Skeletal muscle cell (primary cell): ENCODE measurements at regions not wholly inside any gene's neighbourhood (a gene's known extent, or its start where the extent isn't known, plus 50 kb on each side); places are given as distances from the start of the nearest gene placed in this dataset.
A peak's percentile ranks its signal among the peaks of the same experiment; 100 is the strongest.

Source experiments
- DNase-seq: peaks from one replicate; pipeline ENCODE4 v3.0.0-alpha.2; 2010; ENCODE audit warnings: low read depth
- H3K4me3 ChIP-seq: 2 replicates; pipeline ENCODE4 v1.5.1; 2011; ENCODE audit warnings: low read depth, mild to moderate bottlenecking, control low read depth, low read length, moderate library complexity

- DNase-seq, result no peak
- no peak overlapping the region for H3K4me3 ChIP-seq
Measured at GRCh38 chr5:165477546-165477945, 1972.1 kb downstream of the MAT2B start.

GRCh38 chr5:165495829-165496380, 1990.5 kb downstream of the MAT2B start:
- DNase-seq, result peak; percentile 0
- no peak overlapping the region for H3K4me3 ChIP-seq

- DNase-seq, result no peak
- H3K4me3 ChIP-seq, result no peak overlapping the region
Measured at GRCh38 chr5:165497707-165498106, 1992.3 kb downstream of the MAT2B start.

GRCh38 chr5:165502893-165503691, 1997.7 kb downstream of the MAT2B start:
- no peak for DNase-seq
- no peak overlapping the region for H3K4me3 ChIP-seq

GRCh38 chr5:165504674-165505073, 1999.3 kb downstream of the MAT2B start:
- H3K4me3 ChIP-seq, result no peak overlapping the region

GRCh38 chr5:165508286-165508685, 2002.9 kb downstream of the MAT2B start:
- DNase-seq, result no peak
- H3K4me3 ChIP-seq, result no peak overlapping the region

More at GRCh38 chr5:165504674-165505073, 1999.3 kb downstream of the MAT2B start:
- no peak for DNase-seq

GRCh38 chr5:165508861-165509260, 2003.4 kb downstream of the MAT2B start:
- no peak for DNase-seq
- H3K4me3 ChIP-seq, result no peak overlapping the region

GRCh38 chr5:165521816-165522610, 2016.6 kb downstream of the MAT2B start:
- H3K4me3 ChIP-seq, result no peak overlapping the region
- no peak for DNase-seq

- H3K4me3 ChIP-seq, result no peak overlapping the region
- no peak for DNase-seq
Measured at GRCh38 chr5:165525271-165525670, 2019.9 kb downstream of the MAT2B start.

GRCh38 chr5:165526357-165526756, 2020.9 kb downstream of the MAT2B start:
- no peak overlapping the region for H3K4me3 ChIP-seq
- DNase-seq, result no peak

- no peak overlapping the region for H3K4me3 ChIP-seq
Measured at GRCh38 chr5:165527577-165527976, 2022.2 kb downstream of the MAT2B start.

GRCh38 chr5:165538065-165538464, 2032.6 kb downstream of the MAT2B start:
- H3K4me3 ChIP-seq, result no peak overlapping the region
- no peak for DNase-seq

More at GRCh38 chr5:165527577-165527976, 2022.2 kb downstream of the MAT2B start:
- DNase-seq, result no peak

GRCh38 chr5:165559645-165560044, 2054.2 kb downstream of the MAT2B start:
- DNase-seq, result no peak

GRCh38 chr5:165560648-165561047, 2055.2 kb downstream of the MAT2B start:
- DNase-seq, result no peak
- H3K4me3 ChIP-seq, result no peak overlapping the region

More at GRCh38 chr5:165559645-165560044, 2054.2 kb downstream of the MAT2B start:
- H3K4me3 ChIP-seq, result no peak overlapping the region

GRCh38 chr5:165565911-165566310, 2060.5 kb downstream of the MAT2B start:
- no peak overlapping the region for H3K4me3 ChIP-seq
- DNase-seq, result no peak

- H3K4me3 ChIP-seq, result no peak overlapping the region
- DNase-seq, result no peak
Measured at GRCh38 chr5:165569551-165569950, 2064.1 kb downstream of the MAT2B start.

GRCh38 chr5:165573445-165573844, 2068.0 kb downstream of the MAT2B start:
- no peak overlapping the region for H3K4me3 ChIP-seq
- no peak for DNase-seq

GRCh38 chr5:165574100-165574499, 2068.7 kb downstream of the MAT2B start:
- DNase-seq, result no peak
- H3K4me3 ChIP-seq, result no peak overlapping the region

GRCh38 chr5:165576678-165577275, 2071.4 kb downstream of the MAT2B start:
- no peak for DNase-seq
- no peak overlapping the region for H3K4me3 ChIP-seq

- DNase-seq, result no peak
- H3K4me3 ChIP-seq, result no peak overlapping the region
Measured at GRCh38 chr5:165579911-165580310, 2074.5 kb downstream of the MAT2B start.
